HL-60/S4 (cell line): ENCODE measurements at regions not wholly inside any gene's neighbourhood (a gene's known extent, or its start where the extent isn't known, plus 50 kb on each side); places are given as distances from the start of the nearest gene placed in this dataset.
"Not testable (repeated sequence)": the region's sequence is repeated elsewhere in the genome, so short reads cannot be mapped to it uniquely, and the experiment has no call there.

ENCODE experiments used
- in situ Hi-C: fragments of 300-500 bp; cut with MboI; formaldehyde crosslinking; loops from 2 replicates; pipeline ENCODE4 v1.14.3; 2022; ENCODE audit warnings: low sequenced_read_pairs

DNA sequence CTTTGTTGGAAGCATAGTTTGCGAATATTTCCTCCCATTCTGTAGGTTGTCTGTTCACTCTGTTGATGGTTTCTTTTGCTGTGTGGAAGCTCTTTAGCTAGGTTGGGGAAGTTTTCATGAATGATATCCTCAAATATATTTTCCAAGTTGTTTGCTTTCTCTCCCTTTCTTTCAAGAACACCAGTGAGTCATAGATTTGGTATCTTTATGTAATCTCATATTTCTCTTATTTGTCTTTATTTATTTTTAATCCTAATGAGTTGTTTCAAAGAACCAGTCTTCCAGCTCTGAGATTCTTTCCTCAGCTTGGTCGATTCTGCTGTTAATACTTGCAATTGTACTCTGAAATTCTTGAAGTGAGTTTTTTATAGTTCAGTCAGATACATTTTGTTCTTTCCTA, 628.0 kb upstream of the ID4 start:
- in situ Hi-C loops: no loop called here

DNA sequence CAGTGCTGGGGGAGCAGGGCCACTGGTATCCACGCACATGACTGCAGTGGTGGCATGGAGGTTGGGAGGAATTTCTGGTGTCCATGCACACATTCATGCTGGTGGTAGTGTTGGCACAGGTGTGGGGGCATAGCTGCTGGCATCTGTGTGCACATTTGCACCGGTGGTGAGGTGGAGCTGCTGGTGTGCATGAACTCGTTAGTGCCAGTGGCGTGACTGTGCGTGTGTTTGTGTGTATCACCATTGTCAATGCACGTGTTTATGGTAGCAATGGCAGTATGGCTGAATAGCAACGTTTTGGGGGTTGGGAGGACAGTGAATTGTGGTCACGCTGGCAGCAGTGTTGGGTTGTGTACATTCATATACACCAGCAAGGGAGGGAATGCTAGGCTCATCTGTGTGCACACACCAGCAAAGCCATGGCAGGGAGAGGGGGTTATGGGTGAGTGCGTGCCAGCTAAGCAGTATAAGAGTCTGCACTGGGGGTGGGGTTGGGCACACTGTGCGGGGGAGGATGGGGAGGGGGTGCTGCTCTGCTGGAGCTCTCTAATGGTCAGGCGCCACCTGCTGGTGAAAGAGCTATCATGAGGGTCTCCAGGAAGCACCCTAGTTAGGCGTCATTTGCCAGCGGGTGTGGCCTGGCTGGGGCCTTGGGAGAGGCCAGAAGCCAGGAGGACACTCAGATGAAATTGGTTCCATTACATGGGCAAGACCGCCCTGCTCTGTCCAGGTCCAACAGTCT, 626.1 kb upstream of the ID4 start:
- in situ Hi-C loops: no loop called here

DNA sequence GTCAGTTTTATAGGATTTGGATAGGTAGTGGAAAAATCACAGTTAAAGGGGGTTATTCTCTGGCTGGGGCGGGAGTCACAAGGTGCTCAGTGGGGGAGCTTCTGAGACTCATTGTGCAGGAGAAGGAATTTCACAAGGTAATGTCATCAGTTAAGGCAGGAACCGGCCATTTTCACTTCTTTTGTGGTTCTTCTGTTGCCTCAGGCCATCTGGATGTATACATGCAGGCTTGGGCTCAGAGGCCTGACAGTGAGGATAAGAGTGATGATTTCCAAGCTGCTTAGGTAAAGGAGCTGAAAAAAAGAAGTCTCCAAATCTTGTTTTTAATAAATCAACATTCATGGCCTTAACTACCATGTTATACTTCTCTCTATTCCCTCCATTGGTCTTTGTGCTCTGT, 622.9 kb upstream of the ID4 start:
- in situ Hi-C loops: no loop called here

DNA sequence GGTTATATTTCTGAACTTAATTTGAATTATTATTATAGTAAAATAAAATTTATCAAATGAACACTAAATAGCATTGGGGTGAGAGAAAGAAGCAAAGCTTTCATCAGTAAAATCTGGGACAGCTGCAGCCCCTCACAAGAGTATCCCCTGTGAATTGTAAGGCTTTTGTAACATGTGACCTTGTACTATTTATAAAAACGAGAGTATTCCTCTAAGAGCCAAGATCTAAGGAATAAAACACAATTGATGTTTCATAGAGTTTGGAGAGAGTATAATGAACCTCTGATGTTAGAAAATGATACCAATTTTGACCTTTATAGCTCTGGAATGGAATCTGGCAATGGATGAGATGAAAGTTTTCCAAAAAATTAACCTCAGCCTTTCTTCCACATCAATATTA, 617.2 kb upstream of the ID4 start:
- in situ Hi-C loops: no loop called here

DNA sequence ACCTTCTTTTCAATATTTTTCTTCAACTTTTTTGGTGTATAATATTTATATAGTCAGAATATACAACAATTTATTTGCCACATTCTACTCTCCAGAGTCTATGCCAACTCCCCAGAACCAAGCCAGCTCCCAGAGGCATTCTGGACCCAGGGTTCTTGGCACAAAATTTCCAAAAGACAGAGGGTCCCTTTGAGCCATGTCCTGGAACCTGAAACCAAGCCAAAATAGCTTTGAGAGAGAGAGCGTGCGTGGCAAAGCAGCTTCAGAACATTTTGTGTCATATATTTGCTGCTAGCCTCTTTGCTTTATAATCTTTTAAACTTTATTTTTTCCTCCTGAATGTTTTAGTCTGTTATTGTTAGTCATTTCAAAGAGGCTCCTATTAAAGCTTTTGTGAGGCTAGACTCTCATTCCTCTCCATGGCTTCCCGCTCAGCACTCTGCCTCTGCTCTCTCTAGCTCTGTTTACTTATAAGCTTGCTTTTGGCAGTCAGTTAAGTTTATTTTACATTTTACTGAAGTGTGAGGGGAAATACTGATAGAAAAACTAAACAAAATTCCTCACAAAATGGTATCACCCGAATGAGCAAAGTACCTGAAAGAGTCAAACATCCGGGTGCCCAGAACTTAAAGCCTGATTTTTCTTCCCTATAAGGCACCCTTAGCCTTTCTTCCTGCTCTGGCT, 605.1 kb upstream of the ID4 start:
- in situ Hi-C loops: no loop called here

DNA sequence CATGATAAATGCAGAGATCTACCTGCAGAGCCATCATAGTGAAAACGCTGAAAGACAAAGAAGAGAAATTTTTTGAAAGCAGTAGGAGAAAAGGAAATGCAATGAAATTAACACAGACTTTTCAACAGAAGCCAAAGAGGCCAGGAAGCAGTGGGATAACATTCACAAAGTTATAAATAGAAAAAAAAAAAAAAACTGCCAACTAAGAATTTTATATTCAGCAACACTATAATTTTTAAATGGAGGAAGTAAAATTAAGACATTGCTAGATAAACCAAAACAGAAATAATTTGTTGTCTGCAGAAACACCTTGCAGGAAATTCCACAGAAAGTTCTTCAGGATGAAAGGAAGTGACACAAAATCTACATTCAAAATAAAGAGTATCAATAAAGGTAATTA, 591.5 kb upstream of the ID4 start:
- in situ Hi-C loops: no loop called here

DNA sequence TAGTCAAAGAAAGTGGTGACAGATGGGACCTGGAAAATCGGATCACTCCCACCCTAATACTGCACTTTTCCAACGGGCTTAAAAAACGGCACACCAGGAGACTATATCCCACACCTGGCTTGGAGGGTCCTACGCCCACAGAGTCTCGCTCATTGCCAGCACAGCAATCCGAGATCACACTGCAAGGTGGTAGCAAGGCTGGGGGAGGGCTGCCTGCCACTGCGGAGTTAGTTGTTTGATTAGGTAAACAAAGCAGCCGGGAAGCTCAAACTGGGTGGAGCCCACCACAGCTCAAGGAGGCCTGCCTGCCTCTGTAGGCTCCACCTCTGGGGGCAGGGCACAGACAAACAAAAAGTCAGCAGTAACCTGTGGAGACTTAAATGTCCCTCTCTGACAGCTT, 590.0 kb upstream of the ID4 start:
- in situ Hi-C loops: not testable (repeated sequence)

DNA sequence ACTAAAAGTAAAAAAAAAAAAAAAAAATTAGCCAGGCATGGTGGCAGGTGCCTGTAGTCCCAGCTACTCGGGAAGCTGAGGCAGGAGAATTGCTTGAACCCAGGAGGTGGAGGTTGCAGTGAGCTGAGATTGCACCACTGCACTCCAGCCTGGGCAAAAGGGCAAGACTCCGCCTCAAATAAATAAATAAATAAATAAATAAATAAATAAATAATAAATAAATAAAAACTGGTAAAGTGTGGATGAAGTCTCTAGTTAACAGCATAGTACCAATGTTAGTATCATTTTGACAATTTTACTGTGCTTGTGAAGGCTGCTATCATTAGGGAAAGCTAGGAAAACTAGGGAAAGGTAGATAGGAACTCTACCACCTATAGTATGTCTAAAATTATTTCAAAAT, 581.0 kb upstream of the ID4 start:
- in situ Hi-C loops: not testable (repeated sequence)

DNA sequence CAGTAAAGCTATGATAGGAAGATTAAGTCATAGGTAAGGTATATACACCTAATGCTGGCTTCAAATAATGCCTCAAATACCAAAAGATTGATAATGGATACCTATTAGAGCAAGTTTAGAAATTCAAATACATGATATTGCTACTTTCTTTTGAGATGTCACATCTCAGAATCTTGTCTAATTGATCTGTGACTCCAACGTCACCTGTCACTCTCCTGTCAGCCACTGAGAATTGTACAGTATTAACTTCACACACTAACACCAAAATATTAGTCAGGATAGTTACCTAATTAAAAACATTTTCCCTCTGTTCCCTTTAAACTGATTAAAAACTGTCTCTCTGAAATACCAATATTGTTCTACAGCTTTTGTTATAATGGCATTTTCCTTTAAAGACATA, 575.5 kb upstream of the ID4 start:
- in situ Hi-C loops: no loop called here

DNA sequence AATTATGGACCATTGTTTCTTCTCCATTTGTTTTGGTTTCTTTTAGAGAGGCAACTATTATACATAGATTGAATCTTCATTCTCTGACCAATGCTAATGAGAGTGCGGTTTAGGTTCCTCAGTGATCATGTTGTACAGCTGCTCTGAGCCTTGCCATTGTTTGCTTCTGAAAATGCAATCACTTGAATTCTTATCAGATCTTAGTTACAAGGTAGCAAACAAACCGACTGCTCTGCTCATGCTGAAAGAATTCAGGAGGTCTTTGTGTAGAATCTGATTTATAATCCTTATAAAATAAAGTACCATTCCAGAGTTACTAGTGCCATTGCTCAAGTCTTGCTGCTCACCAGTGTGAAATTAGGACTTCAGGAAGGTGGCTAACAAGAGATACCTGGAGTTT, 569.1 kb upstream of the ID4 start:
- in situ Hi-C loops: no loop called here

DNA sequence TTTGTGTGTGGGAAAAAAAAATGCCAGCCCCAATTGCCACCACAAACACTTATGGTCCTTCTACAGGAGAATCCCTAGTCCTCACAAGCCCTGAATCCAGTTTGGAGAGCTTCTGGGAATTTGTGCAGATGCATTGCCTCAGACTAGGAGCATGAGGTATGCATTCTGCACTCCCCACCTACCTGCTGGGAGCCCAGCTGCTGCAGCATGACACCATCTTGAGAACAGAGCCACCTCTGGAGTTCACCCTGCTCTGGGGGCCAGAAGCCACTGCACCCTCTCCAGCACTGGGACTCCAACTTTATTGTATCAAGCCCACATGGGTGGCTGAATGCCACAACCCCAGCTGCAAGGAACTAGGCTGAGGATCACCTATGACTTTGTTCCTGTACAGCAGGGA, 568.5 kb upstream of the ID4 start:
- in situ Hi-C loops: no loop called here

DNA sequence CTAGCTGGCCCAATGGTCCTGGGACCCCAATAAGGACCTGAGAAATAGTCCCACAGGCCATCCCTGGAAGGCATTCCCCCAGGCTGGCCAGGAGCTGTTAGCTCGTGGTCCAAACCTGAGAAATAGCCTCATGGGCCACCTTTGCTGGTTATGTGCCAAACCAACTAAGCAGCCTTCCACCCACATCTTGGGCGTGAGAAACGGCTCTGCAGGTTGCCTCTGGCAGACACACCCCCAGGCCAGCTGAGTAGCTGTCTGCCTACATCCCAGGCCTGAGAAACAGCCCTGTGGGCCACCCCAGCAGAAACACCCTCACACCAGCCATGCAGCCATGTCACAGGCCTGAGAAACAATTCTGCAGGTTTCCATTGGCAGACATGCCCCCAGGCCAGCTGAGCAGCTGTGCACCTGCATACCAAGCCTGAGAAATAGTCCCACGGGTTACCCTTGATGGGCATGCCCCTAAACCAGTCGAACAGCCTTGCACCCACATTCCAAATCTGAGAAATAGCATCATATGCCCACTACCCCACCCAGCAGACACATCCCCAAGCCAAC, 567.8 kb upstream of the ID4 start:
- in situ Hi-C loops: no loop called here

DNA sequence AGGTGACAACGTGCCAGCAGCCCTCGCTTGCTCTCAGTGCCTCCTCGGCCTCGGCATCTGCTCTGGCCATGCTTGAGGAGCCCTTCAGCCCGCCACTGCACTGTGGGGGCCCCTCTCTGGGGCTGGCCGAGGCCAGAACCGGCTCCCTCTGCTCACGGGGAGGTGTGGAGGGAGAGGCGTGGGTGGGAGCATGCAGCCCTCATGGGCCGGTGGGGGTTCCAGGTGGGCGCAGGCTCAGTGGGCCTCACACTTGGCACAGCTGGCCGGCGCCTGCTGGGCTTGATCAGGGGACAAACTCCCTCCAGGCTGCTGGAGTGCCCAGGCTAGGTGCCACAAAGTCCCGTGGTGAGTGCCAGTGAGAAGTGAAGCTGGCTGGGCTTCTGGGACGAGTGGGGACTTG, 566.6 kb upstream of the ID4 start:
- in situ Hi-C loops: no loop called here

DNA sequence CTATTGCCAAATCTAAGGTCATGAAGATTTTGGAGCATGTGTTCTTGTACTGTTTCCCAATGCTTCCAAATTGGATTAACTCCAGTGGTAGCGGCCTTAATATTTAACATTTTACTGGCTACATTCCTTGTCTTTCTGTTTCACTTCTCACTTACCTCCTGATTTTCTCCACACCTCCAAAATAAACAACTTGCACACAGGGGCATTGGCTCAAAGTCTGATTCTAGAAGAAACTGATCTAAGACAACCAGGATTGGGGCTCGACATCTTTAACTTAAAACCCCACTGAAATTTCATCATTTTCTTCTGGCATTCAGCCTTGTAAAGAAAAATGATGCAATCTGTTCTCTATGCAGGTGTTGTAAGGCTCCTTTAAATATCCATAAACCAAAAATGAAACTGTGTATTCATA, 557.9 kb upstream of the ID4 start:
- in situ Hi-C loops: no loop called here

DNA sequence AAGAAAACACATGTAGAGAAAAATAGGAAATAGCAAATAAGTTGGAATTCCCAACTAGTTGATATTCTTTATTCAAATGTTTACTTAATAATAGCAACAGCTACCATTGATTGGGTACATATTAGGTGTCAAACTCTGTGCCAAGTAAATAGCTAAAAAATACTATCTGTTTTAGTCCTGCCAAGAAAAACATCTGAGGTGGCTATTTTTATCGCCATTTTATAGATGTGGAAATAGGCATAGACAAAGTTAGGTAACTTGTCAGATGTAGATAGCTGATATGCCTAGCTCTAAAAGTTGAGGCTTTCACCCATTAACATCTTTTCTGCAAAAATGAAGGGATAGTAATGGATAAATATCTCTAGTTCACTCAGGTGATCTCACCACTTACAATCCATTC, 549.2 kb upstream of the ID4 start:
- in situ Hi-C loops: no loop called here

DNA sequence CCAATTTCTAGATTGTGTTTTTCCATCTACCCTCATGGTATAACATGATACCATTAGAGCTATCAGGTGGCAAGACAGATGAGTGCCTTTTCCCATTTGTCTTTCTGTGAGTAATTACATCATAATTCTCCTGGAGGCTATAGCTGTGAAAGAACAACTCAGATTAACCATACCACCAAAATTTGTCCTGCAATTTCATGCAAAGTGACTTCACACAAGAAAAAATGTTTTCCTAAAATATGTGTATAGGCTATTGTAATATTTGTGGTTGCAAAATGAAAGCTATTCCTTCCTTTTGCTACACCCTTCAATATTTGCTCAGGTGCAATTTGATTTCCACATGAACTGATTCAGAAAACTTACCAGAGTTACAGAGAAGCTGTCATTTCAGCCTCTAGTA, 547.7 kb upstream of the ID4 start:
- in situ Hi-C loops: no loop called here

DNA sequence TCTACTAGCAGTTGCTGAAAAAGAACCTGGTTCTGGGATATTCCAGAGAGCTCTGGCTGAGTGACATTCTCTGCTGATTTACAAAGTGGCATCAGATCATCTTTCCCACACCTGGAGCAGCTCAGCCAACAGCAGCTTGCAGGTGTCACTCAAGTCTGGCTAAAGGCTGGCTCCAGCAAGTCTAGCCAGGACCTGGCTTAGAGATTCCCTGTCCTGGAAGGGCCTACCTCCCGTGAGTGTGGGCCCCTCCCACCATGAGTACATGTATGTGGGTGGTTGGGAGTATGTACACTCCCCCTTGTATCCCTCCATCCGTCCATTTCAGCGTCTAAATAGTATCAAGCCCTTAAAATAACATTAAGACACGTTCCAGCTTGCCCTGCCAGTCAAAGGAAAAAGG, 539.3 kb upstream of the ID4 start:
- in situ Hi-C loops: no loop called here

DNA sequence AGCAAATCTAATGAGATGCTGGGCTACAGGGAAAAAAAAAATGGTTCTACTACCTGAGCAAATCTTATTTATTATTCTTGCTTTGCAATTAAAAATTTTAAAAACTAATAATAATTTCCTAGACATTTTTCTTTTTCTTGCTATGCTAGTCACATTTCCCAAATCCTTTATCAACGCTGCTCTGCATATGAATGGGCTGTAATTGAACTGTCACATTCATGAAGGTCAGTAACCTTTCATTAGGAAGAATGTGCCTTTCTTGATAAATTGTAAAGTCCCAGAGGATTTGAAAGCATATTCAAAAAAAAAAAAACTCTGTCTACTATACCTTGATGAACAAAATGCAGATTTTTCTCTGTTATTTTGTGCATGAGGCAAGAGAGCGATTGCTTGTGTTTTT, 538.7 kb upstream of the ID4 start:
- in situ Hi-C loops: no loop called here

DNA sequence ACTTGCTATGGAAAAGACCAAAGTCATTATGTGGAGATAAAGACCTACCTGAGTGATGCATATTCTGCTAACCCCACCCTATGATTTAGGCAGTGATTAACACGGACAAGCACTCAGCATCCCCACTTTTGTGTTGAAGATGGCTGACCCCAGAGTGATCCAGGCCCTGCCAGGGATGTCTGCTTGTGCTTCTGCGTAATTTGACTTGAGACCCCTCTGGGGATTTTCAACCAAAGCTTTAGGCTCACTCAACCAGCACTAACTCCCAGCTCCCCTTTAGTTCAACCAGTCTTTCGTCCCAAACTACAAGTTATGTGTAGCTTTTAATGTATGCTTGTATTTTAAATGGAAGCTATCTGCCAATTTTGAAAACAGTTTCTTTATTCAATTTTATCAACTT, 538.0 kb upstream of the ID4 start:
- in situ Hi-C loops: no loop called here

DNA sequence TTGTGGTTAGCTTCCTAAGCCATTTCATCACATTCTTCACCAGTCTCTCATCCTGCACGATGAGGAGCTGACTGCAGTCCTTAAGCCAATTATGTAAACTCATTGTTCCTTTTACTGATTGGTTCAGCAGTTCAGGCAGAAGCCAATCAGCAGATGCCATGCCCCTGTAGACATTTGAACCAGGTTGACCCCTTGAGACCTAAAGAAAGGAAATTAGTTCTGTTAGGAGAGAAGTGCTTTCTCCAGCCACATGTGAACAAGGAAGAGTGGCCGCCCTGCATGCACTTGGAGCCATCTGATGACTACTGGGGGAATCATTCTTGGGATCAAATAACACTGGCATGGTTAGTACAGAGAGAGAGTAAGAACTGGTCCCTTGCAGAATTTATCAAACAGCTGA, 535.2 kb upstream of the ID4 start:
- in situ Hi-C loops: no loop called here

DNA sequence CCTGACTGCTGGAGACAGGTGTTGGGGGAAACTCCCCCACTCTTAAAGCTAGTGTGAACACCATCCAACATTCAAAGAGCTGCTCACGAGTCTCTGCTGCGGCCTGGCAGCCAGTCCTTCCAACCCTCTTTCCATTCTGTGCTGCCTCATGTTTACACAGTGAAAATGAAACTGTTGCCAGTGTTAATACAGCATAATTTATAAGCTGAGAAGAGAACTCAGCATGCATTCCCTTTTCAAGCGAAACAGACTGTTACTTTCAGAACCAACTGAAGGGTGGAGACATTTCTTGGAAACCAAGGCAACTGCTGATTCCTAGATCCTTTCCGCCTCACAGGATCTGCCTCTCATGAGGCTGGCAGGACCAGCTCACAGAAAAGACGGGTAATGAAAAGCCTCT, 533.8 kb upstream of the ID4 start:
- in situ Hi-C loops: no loop called here

DNA sequence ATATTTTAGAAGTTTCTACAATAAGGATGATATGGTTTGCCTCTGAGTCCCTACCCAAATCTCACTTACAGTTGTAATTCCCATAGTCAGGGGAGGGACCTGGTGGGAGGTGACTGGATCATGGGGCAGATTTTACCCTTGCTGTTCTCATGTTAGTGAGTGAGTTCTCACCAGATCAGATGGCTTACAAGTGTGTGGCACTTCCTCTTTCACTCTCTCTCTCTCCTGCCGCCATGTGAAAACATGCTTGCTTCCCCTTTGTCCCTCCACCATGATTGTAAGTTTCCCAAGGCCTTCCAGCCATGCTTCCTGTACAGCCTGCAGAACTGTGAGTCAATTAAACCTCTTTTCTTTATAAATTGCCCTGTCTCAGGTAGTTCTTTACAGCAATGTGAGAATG, 527.5 kb upstream of the ID4 start:
- in situ Hi-C loops: no loop called here

DNA sequence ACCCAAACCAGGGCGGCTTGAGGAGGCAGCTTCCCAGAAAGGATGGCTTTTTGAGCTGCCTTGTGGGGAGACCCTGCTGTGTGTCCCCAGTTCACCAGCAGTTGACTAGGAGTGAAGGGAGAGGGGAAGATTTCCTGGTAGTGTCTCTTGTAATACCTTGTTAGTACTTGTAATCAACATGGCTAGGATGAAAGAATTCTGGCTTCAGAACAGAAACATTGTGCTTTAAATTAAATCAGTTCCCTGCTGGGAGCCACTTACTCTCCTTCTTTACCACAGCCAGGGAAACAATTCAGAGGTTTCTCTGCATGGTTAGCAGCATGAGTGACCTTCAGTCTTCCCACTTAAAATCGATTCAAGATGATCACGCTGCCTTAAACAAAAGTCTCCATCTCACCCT, 525.4 kb upstream of the ID4 start:
- in situ Hi-C loops: no loop called here
